ENCODE measurements at regions not wholly inside any gene's neighbourhood (a gene's known extent, or its start where the extent isn't known, plus 50 kb on each side); places are given as distances from the start of the nearest gene placed in this dataset.

GRCh38 chr9:107064378-107064777, 201.4 kb downstream of the ZNF462 start:
- no peak for DNase-seq (ENCODE audit: low spot score)

- DNase-seq (ENCODE audit: low spot score) = no peak
Observed at GRCh38 chr9:107065549-107065948, 202.6 kb downstream of the ZNF462 start.

GRCh38 chr9:107067739-107068416, 204.9 kb downstream of the ZNF462 start:
- no peak for DNase-seq (ENCODE audit: low spot score)

GRCh38 chr9:107068581-107068980, 205.6 kb downstream of the ZNF462 start:
- no peak for DNase-seq (ENCODE audit: low spot score)

GRCh38 chr9:107070586-107070985, 207.6 kb downstream of the ZNF462 start:
- DNase-seq (ENCODE audit: low spot score) = no peak

GRCh38 chr9:107078061-107078460, 205.0 kb upstream of the RAD23B start:
- DNase-seq (ENCODE audit: low spot score) = no peak

GRCh38 chr9:107079589-107079988, 203.5 kb upstream of the RAD23B start:
- no peak for DNase-seq (ENCODE audit: low spot score)

- no peak for DNase-seq (ENCODE audit: low spot score)
Observed at GRCh38 chr9:107080130-107080529, 202.9 kb upstream of the RAD23B start.

GRCh38 chr9:107086460-107086859, 196.6 kb upstream of the RAD23B start:
- no peak for DNase-seq (ENCODE audit: low spot score)

GRCh38 chr9:107087222-107087621, 195.9 kb upstream of the RAD23B start:
- no peak for DNase-seq (ENCODE audit: low spot score)

- DNase-seq (ENCODE audit: low spot score) = no peak
Observed at GRCh38 chr9:107090218-107090617, 192.9 kb upstream of the RAD23B start.

- no peak for DNase-seq (ENCODE audit: low spot score)
Observed at GRCh38 chr9:107093365-107094060, 189.6 kb upstream of the RAD23B start.

- no peak for DNase-seq (ENCODE audit: low spot score)
Observed at GRCh38 chr9:107094370-107094769, 188.7 kb upstream of the RAD23B start.

GRCh38 chr9:107100591-107100990, 182.5 kb upstream of the RAD23B start:
- no peak for DNase-seq (ENCODE audit: low spot score)

- DNase-seq (ENCODE audit: low spot score) = no peak
Observed at GRCh38 chr9:107102011-107102410, 181.1 kb upstream of the RAD23B start.

- no peak for DNase-seq (ENCODE audit: low spot score)
Observed at GRCh38 chr9:107103621-107104020, 179.5 kb upstream of the RAD23B start.

GRCh38 chr9:107105784-107106183, 177.3 kb upstream of the RAD23B start:
- no peak for DNase-seq (ENCODE audit: low spot score)

- DNase-seq (ENCODE audit: low spot score) = no peak
Observed at GRCh38 chr9:107106416-107106815, 176.7 kb upstream of the RAD23B start.

GRCh38 chr9:107108342-107109130, 174.5 kb upstream of the RAD23B start:
- DNase-seq (ENCODE audit: low spot score) = no peak

- DNase-seq (ENCODE audit: low spot score) = no peak
Observed at GRCh38 chr9:107109324-107109723, 173.8 kb upstream of the RAD23B start.

- DNase-seq (ENCODE audit: low spot score) = no peak
Observed at GRCh38 chr9:107110153-107110552, 172.9 kb upstream of the RAD23B start.

GRCh38 chr9:107112707-107113243, 170.3 kb upstream of the RAD23B start:
- DNase-seq (ENCODE audit: low spot score) = no peak

Measured in pons (tissue), 1 donor.